Astrocyte of the spinal cord (primary cell): ENCODE measurements at regions not wholly inside any gene's neighbourhood (a gene's known extent, or its start where the extent isn't known, plus 50 kb on each side); places are given as distances from the start of the nearest gene placed in this dataset.
"Not testable (repeated sequence)": the region's sequence is repeated elsewhere in the genome, so short reads cannot be mapped to it uniquely, and the experiment has no call there.

Experiments
- DNase-seq: peaks from one replicate; pipeline ENCODE4 v3.0.0; 2011; ENCODE audit warnings: low read depth, low spot score
- H3K4me3 ChIP-seq: 2 replicates; pipeline ENCODE4 v1.5.1; 2011; ENCODE audit warnings: low read depth, mild to moderate bottlenecking, low read length, moderate library complexity
- in situ Hi-C: cut with HindIII; loops from 2 replicates; pipeline ENCODE4 v1.10.0; 2017; ENCODE audit warnings: low sequenced_read_pairs
- TF ChIP-seq, protein P1 (sequence below): IDR thresholded peaks from 2 replicates; pipeline ENCODE4 v1.5.1; 2012; ENCODE audit warnings: low read depth, mild to moderate bottlenecking, low read length, inconsistent platforms

DNA sequence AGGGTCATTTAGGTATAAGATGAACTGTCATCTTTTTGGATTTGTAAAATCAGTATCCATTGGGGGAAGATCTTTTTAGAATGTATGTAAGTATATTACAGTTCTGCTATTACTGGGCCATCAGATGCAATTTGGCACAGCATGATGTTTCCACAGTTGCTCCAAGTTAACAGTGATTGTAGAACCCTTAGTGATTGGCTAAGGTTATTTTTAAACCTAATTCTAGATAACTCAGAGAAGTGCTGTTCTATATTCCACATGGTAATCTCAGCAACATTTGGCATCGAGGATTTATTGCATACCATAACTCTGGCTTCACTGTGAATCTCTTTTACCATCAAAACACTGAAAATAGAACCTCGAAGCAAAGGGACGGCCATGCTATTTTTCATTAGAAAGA is 215.7 kb upstream of the HAND2 start:
- TF ChIP-seq, protein P1, sequence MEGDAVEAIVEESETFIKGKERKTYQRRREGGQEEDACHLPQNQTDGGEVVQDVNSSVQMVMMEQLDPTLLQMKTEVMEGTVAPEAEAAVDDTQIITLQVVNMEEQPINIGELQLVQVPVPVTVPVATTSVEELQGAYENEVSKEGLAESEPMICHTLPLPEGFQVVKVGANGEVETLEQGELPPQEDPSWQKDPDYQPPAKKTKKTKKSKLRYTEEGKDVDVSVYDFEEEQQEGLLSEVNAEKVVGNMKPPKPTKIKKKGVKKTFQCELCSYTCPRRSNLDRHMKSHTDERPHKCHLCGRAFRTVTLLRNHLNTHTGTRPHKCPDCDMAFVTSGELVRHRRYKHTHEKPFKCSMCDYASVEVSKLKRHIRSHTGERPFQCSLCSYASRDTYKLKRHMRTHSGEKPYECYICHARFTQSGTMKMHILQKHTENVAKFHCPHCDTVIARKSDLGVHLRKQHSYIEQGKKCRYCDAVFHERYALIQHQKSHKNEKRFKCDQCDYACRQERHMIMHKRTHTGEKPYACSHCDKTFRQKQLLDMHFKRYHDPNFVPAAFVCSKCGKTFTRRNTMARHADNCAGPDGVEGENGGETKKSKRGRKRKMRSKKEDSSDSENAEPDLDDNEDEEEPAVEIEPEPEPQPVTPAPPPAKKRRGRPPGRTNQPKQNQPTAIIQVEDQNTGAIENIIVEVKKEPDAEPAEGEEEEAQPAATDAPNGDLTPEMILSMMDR = no peak
- no peak for DNase-seq
- in situ Hi-C loops = no loop called here
- no peak overlapping the region for H3K4me3 ChIP-seq

DNA sequence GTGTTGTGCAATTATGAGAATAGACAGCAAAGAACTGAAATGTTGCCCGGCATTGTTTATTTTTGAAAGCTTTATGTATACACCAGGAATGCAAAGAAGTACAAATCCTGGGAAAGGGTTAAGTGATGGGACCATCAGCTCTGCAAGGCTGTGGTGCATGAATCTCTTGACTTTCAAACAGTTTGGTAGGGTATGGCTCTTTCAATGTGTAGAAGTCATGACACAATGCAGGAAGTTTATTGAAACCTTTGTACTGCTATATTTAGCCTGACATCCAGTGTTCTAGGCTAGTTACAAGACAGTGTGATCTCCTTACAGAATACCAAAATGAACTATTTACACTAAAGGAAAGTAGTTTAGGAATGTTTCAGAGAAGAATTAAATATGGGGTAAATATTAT is 206.8 kb upstream of the HAND2 start:
- no peak for DNase-seq
- TF ChIP-seq, protein P1 = no peak
- H3K4me3 ChIP-seq = no peak overlapping the region
- in situ Hi-C loops = no loop called here

DNA sequence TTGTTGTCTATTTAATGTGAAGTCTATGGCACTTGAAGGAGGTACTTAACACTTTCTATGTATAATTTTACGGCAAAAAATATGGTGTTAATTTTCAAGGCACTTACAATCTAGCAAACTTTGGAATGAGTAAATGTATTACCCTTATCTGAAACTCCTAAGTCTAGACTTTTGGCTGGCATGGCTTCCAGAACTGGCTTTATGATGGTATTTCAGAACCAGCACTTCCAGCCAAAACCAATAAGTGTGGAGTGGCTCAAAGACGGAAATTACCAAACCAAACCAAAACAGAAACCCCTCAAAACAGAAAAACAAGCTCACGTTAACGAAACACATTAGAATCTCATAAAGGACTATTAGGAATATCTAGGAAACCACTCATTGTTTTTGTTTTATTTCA is 205.6 kb upstream of the HAND2 start:
- H3K4me3 ChIP-seq = no peak overlapping the region
- TF ChIP-seq, protein P1 = no peak
- no peak for DNase-seq
- in situ Hi-C loops = no loop called here

DNA sequence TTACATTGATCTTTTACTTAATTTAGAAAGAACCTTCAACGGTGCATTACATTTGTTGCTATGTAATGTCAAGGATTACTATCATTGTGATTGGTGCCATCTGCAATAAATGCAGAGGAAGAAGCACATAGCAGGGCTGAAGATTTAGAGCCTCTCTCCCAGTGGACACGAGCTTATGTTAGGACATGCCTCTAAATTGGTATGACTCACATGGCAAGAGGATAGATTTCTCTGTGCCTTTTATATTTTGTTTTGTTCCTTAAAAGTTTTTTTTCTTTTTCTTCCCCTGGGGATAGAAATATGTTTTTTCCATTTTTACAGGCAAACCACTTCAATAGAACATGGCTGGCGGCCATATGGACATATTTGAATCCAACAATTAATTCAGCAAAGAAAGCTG is 205.0 kb upstream of the HAND2 start:
- no peak overlapping the region for H3K4me3 ChIP-seq
- DNase-seq = no peak
- TF ChIP-seq, protein P1 = no peak
- in situ Hi-C loops = no loop called here

DNA sequence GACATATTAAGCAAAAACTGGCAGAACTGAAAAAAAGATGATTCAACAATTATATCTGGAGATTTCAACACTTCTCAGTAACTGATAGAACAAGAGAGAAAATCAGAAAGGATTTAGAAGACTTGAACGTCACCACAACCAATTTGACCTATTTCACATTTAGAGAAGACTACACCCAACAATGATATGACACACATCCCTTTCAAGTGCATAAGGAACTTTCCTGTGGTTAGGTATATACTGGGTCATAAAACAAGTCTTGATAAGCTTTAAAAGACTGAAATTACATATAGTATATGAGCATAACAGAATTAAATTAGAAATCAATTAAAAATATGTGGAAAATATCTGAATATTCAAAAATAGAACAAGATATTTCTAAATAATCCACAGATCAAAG is 201.2 kb upstream of the HAND2 start:
- H3K4me3 ChIP-seq = no peak overlapping the region
- DNase-seq = no peak
- TF ChIP-seq, protein P1 = no peak
- in situ Hi-C loops = no loop called here

DNA sequence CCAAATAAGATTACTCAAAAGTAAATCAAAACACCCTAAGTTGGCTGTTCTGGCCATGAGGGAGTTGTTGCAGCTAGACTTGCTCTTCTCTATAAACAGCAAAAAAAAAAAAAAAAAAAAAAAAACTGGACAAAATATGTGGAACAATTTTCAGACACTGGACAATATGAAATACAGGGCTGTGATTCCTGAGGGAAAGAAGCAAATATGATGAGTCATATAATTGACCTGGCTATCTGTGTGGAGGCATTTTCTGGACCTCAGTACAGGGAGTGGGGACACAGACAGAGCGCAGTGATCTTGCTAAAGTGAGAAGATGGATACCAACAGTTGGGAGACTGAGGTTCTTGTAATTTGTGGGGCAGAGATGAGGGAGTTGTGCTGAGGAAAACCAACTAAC is 192.0 kb upstream of the HAND2 start:
- in situ Hi-C loops = no loop called here

DNA sequence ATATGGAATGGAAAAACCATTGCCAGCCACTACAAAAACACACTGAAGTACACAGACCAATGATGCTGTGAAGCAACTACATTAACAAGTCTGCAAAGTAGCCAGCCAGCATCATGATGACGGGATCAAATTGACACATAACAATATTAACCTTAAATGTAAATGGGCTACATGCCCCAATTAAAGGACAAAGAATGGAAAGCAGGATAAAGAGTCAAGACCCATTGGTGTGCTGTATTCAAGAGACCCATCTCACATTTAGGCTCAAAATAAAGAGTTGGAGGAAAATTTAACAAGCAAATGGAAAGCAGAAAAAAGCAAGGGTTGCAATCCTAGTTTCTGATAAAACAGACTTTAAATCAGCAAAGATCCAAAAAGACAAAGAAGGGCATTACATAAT is 188.5 kb upstream of the HAND2 start:
- in situ Hi-C loops, H3K4me3 ChIP-seq: not testable (repeated sequence)

More for the DNA sequence above, 192.0 kb upstream of the HAND2 start:
- DNase-seq = no peak
- TF ChIP-seq, protein P1 = no peak
- no peak overlapping the region for H3K4me3 ChIP-seq

More for the DNA sequence above, 188.5 kb upstream of the HAND2 start:
- not testable (repeated sequence) for DNase-seq
